GM08714 (cell line): ENCODE measurements at regions not wholly inside any gene's neighbourhood (a gene's known extent, or its start where the extent isn't known, plus 50 kb on each side); places are given as distances from the start of the nearest gene placed in this dataset.
"Not testable (repeated sequence)": the region's sequence is repeated elsewhere in the genome, so short reads cannot be mapped to it uniquely, and the experiment has no call there.

ENCODE experiments used
- H3K4me3 ChIP-seq: fragments of 200-500 bp; sonication (Bioruptor generic); 2 replicates; pipeline ENCODE4 v1.5.1; 2014; ENCODE audit warnings: mild to moderate bottlenecking, low read length, inconsistent platforms
- ZNF274 ChIP-seq: IDR thresholded peaks from 2 replicates; pipeline ENCODE4 v1.6.1; 2012; ENCODE audit warnings: mild to moderate bottlenecking, low read depth, low read length

DNA sequence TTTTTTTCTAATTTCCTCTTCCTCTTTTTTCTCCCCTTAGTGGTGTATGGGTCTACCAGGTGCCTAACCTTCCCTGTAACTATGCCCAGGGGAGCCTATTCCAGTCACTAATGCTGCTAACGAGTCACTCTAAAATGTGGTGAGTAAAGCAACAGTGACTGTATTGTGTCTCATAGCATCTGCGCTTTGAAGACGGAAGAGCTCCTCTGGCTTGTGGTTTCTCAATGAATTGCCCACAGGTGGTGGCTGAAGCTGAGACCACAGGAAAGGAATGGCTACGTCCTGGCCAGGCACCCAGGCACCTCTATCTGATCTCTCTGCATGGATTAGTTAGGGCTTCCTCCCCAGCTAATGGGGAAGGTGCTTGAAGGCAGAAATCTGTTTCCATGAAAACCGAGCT is 763.5 kb upstream of the FRG1 start:
- TF ChIP-seq ZNF274 = no peak
- H3K4me3 ChIP-seq = no peak overlapping the region

DNA sequence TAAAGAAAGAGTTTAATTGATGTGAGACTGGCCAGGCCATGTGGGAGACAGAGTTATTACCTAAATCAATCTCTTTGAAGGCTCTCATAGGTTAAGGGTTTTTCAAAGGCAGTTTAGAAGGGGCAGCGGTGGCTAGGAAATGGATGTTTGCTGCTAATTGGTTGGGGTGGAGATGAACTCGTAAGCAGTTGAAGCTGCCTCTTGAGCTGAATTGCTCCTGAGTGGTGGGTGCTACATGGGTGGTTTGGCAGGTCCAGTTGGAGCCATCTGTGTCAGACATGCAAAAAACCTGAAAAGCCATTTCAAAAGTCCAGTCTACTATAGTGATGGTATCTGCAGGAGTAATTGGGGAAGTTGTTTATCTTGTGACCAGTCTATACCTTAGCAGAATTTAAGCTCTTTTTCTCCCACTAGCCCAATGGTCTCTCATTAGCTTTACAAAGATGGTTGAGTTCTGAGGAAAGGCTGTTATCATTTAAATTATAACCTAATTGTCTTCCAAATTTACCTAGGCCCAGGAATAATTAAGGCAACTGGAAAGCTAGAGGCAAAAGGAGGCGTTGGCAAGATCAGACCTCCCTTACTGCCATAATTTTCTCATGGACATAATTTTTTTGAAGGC is 762.4 kb upstream of the FRG1 start:
- H3K4me3 ChIP-seq = no peak overlapping the region
- TF ChIP-seq ZNF274 = no peak

DNA sequence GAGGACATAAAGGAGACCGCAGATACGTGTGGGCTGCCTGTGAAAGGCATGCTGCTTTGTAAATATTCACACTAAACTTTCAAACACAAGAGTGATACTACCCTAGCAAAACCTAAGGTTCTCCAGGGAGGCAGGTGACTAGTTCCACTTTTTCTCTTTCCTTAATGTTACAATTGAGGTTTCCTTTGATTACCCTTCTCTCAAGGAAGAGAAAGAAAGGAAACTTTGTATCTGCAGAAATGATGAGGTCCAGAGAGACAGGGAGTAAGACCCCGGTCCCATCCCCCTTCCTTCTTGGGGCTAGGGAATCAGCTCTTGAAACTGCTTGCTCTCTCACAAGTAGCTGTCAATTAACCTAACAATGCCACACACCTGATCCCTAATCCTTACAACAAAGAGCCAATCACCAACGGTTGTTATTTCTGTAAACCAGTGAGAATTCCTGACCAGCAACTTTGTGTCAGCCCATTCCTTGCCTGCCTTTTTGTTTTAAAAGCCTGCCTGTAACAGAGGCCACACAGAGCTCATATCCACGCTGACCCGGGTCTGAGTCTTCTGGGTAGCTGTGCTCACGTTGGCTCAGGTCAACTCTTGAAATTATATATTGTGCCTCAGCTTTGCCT is 754.8 kb upstream of the FRG1 start:
- no peak overlapping the region for H3K4me3 ChIP-seq

GRCh38 chr4:189187531-189188052 is 753.1 kb upstream of the FRG1 start:
- no peak for TF ChIP-seq ZNF274
- H3K4me3 ChIP-seq = no peak overlapping the region

More for the DNA sequence above, 754.8 kb upstream of the FRG1 start:
- no peak for TF ChIP-seq ZNF274

GRCh38 chr4:189198624-189199023 is 742.0 kb upstream of the FRG1 start:
- no peak for TF ChIP-seq ZNF274
- no peak overlapping the region for H3K4me3 ChIP-seq

DNA sequence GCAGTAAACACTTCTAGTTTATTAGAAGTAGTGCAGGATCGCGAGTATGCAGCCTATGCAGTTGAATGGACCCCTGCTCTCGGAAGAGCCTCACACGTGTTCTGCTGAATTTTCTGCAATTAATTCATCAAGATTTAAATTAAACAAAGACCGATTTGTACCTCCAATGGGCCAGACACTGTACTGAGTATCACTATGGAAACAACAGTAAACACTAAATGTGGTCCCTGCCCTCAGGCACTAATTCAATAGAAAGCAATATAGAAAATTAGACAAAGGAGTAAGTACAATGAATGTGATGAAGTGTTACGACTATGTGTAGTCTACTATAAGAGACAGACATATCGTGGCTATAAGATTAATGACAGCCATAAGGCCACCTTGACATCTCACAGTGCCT is 740.3 kb upstream of the FRG1 start:
- no peak for TF ChIP-seq ZNF274
- H3K4me3 ChIP-seq = no peak overlapping the region

DNA sequence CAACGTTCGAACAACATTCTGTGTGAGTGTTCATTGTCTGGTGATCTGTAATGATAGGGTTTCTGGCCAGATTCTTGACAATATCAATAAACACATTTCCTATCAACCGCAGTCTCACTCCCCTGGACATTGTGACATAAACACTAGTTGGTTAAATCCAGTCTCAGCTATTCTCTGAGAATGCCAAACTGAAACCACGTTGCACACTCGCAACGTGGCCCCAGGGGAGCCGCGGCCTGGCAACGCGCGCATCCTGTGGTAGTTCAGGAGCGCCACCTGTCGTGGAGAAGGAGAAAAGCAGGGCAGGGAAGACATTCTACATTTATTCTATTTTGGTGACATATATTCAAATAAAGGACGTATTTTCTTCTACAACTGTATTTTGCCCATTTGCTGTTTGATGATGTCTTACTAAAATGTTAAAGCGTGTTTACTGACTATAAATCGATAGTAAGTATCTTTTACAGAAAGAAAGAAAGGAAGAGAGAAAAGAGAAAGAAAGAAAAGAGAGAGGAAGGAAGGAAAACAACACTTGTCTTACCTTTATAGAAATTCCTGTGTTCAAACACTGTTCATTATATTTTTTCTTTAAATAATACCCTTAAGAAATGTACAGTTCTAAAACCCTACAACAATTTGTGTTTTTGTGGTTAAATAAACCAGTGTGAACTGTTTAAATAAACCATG is 738.3 kb upstream of the FRG1 start:
- no peak for TF ChIP-seq ZNF274
- no peak overlapping the region for H3K4me3 ChIP-seq

DNA sequence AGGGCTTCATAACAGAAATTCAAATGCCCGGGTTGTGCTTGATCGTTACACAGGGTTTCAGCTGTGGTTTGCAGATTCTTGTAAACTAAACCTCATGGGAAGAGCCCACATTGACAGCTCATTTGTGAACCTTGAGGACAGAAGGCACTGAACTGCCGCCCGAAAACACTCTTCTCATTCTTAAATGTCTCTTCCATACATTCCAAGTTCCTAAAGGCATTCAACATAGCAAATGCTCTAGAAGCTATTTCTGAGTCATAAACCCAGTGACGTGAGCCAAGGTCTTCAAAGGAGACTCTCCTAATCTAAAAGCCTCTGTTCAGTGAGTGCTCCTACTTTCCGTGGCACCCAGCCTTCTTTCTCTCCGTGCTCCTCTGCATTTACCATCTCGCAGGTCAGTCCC is 737.8 kb upstream of the FRG1 start:
- no peak overlapping the region for H3K4me3 ChIP-seq
- no peak for TF ChIP-seq ZNF274

DNA sequence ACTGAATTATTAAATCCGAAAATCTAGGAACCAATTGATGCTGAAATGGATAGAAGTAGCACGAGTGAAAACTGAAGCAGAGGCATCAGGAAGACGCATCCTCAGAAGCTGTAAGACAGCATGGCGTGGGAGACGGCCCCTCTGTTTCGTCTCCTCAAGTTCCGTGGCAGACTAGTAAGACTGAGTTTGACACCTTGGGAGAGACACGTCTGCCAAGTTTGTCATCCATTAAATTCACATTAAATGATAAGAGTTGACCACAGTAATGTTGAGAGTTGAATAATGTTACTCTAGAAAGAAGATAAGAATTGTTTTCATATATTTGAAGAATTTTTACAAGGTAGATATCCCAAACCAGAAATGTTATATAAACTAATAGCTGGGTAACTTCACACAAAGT is 736.1 kb upstream of the FRG1 start:
- no peak overlapping the region for H3K4me3 ChIP-seq
- no peak for TF ChIP-seq ZNF274

DNA sequence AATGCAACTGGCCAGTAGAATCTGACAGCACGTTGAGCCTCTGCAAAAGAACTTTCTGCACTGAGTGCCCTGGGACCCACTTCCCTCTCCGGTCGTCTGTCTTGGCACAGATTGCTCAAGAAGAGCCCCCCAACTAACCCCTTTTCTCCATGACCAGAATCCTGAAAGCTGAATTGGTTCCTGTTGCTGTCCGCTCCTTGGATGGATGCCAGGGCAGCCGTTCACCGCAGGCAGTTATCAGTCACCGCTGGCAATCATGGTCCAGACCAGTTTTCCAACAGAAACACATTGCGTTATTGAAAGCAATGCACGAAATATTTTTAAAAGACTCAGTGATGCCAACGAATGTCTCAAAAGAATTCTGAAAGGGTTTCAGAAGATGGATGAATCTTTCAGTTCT is 733.7 kb upstream of the FRG1 start:
- TF ChIP-seq ZNF274 = no peak
- H3K4me3 ChIP-seq = no peak overlapping the region

DNA sequence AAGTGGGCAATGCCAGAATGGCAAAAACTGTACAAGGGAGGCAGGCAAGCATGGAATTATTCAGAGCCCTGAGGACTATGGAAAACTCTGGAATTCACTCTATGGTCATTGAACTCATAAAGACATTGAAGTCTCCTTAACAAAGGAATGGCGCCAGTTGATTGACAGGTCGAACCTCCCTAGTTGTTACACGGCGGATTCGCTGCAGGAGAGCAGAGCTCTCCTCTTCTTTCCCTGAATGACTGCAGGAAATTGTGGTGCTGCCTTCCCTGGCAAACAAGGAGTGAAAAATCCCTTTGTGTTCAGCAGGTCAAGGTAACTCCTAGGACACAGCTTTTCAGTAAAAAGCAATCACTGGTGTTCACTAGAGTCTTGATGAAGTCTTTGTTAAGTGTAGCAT is 732.8 kb upstream of the FRG1 start:
- no peak overlapping the region for H3K4me3 ChIP-seq
- no peak for TF ChIP-seq ZNF274

GRCh38 chr4:189215574-189215973 is 725.1 kb upstream of the FRG1 start:
- no peak overlapping the region for H3K4me3 ChIP-seq
- TF ChIP-seq ZNF274 = no peak

- no peak overlapping the region for H3K4me3 ChIP-seq
- TF ChIP-seq ZNF274 = no peak
Observed at GRCh38 chr4:189221691-189222090, 719.0 kb upstream of the FRG1 start.

- no peak for TF ChIP-seq ZNF274
- H3K4me3 ChIP-seq = no peak overlapping the region
Observed at GRCh38 chr4:189228726-189229125, 711.9 kb upstream of the FRG1 start.

- TF ChIP-seq ZNF274 = no peak
Observed at GRCh38 chr4:189232274-189232673, 708.4 kb upstream of the FRG1 start.

GRCh38 chr4:189233754-189234153 is 706.9 kb upstream of the FRG1 start:
- not testable (repeated sequence) for H3K4me3 ChIP-seq

More at GRCh38 chr4:189232274-189232673, 708.4 kb upstream of the FRG1 start:
- H3K4me3 ChIP-seq = no peak overlapping the region

DNA sequence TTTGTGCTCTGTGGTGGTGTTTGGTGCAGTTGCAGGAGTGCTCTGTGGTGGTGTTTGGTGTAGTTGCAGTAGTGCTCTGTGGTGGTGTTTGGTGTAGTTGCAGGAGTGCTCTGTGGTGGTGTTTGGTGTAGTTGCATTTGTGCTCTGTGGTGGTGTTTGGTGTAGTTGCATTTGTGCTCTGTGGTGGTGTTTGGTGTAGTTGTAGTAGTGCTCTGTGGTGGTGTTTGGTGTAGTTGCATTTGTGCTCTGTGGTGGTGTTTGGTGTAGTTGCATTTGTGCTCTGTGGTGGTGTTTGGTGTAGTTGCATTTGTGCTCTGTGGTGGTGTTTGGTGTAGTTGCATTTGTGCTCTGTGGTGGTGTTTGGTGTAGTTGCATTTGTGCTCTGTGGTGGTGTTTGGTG is 705.7 kb upstream of the FRG1 start:
- not testable (repeated sequence) for H3K4me3 ChIP-seq
